ENCODE measurements at regions not wholly inside any gene's neighbourhood (a gene's known extent, or its start where the extent isn't known, plus 50 kb on each side); places are given as distances from the start of the nearest gene placed in this dataset.

DNA sequence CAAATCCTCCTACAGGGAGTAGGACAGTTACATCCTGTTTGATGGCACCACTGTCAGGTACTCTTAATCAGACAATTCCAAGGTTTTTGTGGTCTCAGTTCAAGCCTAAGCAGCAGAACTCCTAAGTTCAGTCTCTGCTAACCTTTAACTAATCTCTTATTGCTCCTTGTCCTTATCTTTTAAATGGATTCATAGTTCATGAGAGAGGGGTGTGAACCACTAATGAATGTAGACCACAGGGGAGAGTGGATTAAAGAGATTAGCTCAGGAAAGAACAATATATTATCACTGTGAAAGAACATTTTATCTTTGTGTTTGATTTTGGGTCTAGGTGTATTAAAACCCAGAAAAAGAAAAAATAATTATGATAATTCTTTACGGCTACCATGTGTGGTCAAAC is 168.9 kb downstream of the DCK start:
- DNase-seq: no peak

DNA sequence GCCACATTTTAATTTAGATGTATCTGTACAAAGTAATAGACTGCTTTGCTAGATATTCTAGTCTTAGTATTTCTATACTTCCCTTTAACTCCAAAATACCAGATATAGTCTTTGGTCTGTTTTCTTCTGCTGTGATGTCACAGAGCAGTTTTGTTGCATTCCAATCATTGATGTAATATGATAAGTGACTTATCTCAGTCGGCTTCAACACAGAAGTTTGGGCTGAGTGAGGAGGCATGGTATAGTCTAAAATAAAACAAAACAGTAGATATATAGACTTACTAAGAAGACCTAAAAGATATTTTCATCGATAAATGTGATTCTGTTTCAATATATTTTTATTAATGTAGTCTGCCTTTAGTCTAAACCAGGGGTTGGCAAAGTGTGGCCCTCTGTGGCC is 169.9 kb downstream of the DCK start:
- DNase-seq: no peak

GRCh38 chr4:71167083-71167482 is 171.7 kb upstream of the SLC4A4 start:
- no peak for DNase-seq

DNA sequence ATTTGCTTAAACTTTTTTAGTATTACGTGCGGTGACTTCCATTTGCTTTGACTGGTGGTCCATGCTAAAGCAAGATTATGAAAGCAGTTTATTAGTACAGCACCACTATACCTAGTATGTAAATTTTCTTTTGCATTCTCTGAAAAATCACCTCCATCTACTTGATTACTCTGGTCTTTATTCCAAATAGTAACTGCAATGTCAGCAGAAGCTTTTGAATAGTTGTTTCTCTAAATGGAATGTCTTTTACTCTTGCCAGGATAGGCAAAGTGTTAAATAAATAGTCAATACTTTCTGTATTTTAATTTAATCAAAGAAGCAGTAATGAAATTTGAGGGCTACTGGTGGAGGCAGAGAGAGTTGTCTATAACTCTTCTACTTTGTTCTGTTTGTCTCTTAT is 167.2 kb upstream of the SLC4A4 start:
- DNase-seq: no peak

GRCh38 chr4:71181332-71181731 is 157.5 kb upstream of the SLC4A4 start:
- no peak for DNase-seq

GRCh38 chr4:71184195-71184781 is 154.5 kb upstream of the SLC4A4 start:
- peak; percentile 19 for DNase-seq

DNA sequence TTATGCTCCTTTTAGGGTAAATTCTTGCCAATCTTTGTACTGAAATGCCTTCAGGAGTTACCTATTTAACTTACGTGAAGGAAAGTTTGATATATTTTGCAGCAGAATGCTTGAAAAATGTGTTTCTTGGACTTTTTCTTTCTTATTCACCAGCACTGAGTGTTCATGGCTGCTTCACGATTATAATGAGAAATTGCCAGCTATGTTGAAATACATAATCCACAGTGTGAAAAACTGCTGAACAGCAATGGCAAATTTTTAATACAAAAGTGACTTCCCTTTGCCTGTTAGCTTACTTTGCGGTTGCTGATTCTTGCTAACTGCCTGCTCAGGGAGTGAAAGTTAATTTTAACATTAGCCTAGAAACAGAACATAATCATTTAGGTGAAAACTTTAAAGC is 153.8 kb upstream of the SLC4A4 start:
- DNase-seq: no peak

- DNase-seq: no peak
These were observed 152.6 kb upstream of the SLC4A4 start for GRCh38 chr4:71186257-71186565.

DNA sequence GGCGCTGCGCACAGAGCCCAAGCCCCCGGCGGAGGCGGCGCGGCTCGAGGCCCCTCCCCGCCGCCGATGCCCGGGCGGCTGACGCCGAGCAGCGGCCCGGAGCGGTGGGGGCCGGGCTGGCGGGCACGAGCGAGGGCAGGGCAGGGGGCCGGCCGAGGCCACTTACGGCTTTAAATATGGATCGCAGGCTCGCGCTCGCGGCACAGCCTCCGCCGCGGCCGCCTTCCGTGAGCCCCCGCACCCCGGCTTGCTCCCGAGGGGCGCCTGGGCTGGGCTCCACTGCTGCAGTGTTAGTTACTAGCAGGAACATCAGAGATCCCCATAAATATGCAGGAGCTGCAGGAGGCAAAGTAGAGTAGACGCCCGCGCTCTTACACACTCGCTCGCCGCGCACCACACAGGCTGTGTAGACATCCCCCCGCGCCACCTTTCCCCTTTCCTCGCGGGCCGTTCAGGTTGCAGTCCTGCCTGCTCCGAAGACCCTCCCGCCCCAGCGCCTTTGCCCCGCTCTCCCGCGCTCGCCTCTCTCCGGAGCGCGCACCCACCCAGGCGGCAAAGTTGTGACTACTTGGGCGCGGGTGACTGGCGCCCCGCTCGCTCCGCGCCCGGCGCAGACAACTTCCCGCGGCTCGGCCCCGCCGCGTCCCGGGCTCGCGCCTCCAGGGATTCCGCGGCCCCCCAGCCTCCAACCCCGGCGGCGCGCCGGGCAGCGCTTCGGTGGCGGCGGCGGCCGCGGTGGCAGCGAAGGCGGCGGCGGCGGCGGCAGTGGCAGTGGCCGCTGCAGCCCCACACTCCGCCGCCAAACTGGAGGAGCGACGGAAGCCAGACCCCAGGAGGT is 152.0 kb upstream of the SLC4A4 start:
- peak; percentile 3 for DNase-seq

- DNase-seq: no peak
These were observed 151.2 kb upstream of the SLC4A4 start for GRCh38 chr4:71187404-71188155.

DNA sequence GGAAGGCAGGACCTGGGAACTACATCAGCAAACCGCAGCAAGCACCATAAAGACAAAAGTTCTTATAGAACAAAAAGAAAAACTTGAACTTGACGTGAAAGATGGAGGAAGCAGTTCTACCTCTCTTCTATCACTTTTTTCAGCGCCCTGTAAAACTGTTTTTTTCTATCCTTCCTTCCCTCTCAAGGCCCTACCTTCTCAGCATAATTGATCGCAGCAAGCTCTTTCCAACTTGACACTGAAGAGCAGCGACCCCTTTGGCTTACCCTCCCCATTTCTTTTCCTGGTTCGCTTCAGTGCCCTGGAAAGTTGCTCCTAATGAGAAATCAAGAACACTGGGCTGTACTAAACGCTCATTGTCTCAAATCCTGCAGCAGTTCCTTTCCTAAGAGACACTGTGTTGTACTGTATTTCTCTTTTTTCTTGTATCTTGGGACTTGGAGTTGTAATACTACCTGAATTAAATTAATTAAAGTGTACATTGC is 150.6 kb upstream of the SLC4A4 start:
- no peak for DNase-seq

GRCh38 chr4:71188951-71189350 is 149.9 kb upstream of the SLC4A4 start:
- DNase-seq: no peak

DNA sequence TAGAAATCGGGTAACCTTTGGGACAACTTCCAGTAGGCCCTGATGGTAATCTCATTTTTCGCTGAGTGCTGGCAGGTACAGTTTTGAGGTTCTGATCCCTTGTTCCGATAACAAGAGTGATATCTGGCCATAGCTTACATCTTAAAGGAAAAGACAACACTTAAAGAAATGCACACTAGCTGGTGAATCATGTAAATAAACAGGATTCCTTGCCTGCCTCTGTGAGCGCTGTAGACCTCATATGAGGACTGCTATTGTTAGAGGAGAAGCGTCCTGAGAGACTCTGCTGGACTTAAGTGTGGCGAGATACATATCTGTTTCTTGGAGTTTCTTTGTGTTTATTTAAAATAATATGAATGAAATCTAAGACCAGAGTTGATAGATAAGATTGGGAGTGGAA is 149.3 kb upstream of the SLC4A4 start:
- DNase-seq: no peak

DNA sequence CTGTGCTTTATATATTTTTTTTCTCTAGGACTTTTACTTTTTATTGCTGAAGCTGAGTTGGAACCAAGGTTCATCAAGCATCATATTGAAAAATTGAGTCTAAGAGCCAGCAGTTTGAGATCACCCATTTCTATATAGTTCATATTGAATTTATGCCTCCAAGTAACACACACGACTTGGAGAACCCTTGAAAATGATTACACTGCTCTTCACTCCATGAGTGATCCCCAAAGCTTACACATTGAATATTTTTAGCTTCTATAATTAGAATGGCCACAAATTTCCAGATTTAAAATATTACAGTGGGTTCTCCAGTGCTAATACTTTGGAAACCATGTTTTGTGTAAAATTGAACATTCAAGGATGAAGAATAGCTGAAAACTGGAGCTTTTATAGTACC is 144.4 kb upstream of the SLC4A4 start:
- no peak for DNase-seq

- no peak for DNase-seq
These were observed 142.9 kb upstream of the SLC4A4 start for GRCh38 chr4:71195924-71196323.

DNA sequence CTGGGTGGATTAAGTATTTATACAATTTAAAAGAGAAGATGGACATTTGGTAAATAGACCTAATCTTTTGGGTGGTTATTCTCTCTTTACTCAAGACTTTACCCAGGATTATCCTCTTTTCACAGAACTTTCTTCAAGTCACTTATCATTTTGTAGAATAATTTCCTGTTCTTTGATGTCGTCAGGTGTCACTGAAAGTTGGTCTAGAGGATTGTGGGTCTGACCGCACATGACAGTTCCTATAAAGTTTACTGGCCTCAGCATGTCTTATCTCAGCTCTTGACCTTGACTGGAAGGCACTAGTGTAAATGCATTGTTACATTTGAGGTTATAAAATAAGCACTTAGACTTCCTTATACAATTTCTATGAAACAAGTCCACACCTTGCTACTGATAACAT is 139.9 kb upstream of the SLC4A4 start:
- no peak for DNase-seq

DNA sequence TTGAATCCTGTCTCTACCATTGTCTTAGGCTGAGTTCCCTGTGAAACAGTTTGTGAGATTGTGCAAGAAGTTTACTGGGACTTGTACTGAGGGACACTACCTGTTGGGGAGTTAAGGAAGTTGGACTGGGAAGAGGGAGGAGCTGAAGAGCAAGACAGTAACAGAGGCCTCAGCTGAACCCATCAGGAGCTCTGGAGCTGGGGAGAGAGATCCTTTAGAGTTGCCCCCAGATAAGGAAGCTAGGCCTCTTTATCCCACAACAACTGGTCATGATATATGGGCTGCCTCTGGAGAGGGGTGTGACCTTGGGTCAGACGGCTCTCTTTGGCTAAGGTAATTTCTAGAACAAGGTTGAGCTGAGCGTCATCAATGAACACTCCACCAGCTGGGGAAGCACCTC is 137.8 kb upstream of the SLC4A4 start:
- DNase-seq: no peak

- DNase-seq: peak; percentile 40
These were observed 136.8 kb upstream of the SLC4A4 start for GRCh38 chr4:71201817-71202576.

DNA sequence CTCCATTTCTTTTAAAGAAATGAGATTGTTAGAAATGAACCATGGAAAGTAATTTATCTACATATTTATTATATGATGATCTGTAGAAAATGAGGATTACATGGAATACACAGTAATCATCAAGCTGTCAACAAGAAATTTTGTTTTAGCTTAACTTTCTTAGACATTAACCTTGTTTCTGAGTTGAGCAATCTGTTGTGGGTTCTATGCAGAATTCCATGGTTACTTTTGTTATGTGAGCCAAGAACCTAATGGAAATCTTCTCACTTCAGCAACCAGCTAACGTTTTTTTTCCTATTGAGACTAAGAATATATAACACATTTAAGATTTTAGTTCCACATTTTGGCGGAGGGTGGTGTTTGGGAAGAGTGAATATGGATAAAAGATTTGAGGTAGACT is 136.1 kb upstream of the SLC4A4 start:
- DNase-seq: peak; percentile 39

- DNase-seq: no peak
These were observed 134.8 kb upstream of the SLC4A4 start for GRCh38 chr4:71204056-71204455.

GRCh38 chr4:71206763-71207162 is 132.1 kb upstream of the SLC4A4 start:
- DNase-seq: no peak

- peak; percentile 70 for DNase-seq
These were observed 129.7 kb upstream of the SLC4A4 start for GRCh38 chr4:71209161-71209560.

DNA sequence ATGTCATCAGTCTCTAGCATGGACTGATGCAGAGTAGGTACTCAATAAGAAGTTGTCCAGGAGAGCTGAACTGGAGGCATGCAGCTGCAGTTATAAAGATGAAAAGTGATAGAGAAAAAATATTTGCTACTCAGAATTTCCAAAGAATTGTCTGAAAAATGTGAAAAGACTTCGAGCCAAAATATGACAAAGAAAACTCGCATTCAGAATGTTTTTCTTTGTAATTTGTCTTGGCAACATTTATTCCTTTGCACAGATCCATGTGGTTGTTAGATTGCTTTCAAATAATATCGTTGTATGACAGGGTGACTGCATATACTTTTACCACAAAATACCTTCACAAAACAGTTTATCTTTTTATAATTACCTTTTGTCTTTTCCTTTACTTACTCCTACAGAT is 128.0 kb upstream of the SLC4A4 start:
- DNase-seq: no peak
